ENCODE measurements at regions not wholly inside any gene's neighbourhood (a gene's known extent, or its start where the extent isn't known, plus 50 kb on each side); places are given as distances from the start of the nearest gene placed in this dataset.

DNA sequence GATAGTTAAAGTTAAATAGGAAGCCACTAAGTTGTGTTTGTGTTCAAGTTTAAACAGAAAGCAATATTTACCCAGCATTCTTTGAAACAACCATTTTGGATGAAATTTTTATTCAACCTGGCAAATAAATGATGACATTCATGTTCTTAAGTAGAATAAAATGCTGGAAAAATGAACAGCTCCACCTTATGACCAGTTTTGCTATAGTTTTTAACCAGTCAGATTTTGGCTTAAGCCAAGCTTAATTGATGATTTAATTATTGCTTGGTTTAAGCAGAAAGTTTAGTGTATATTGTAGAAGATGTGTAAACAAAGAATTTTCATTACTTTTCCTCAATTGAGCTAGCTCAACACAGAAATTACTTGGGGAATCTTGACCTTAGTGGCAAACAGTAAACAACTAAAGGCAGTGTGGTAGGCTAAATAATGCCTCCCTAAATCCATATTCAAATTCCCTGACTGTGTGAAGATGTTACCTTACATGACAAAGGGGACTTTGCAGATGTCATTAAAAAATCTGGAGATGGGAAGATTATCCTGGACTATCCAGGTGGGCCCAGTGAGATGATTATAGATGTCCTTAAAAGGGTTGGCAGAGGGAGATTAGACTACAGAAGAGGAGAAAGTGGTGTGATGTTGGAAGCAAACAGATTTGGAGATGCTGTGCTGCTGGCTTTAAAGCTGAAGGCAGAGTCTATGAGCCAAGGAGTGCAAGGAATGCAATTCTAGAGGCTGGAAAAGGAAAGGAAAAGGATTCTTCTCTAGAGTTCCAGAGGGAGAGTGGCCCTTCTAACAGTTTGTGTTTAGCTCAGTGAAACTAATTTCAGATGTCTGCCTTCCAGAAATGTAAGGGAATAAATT is 448.6 kb upstream of the GOLIM4 start:
- no peaks in the 10 kb centered on the region for H3K4me1 ChIP-seq (ENCODE audit: control insufficient read depth, insufficient read depth, low read length)
- no peaks in the 10 kb centered on the region for H3K9me3 ChIP-seq (ENCODE audit: control insufficient read depth, low read length)
- H3K9ac ChIP-seq (ENCODE audit: low read length), result no peak overlapping the region
- no peaks in the 10 kb centered on the region for H3K36me3 ChIP-seq (ENCODE audit: control insufficient read depth, insufficient read depth, low read length)
- no peaks in the 10 kb centered on the region for H3K27me3 ChIP-seq (ENCODE audit: control insufficient read depth, insufficient read depth, low read length)
- H3K4me3 ChIP-seq (ENCODE audit: low read length), result no peak overlapping the region

DNA sequence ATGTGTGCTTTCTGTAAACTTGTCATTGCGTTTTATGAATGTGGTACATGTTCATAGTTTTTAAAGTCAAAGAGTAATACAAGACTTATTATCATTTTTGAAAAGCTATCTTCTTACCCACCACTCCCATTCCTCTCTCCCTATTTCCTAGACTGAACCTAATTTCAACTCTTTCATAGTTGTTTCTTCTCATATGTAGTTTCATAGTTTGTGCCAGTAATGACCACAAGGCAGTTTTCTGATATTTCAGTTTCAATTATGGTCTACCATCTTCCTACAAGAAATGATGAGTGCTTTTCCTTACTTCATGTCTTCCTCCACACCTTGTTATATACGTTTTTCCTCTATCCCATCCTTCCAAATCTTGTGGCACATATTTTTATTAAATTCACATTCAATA is 445.0 kb upstream of the GOLIM4 start:
- Histone ChIP-seq H3K36me3 (ENCODE audit: control insufficient read depth, insufficient read depth, low read length) (no peaks in the 10 kb centered on the region), H3K4me3 (ENCODE audit: low read length) (no peak overlapping the region), H3K27me3 (ENCODE audit: control insufficient read depth, insufficient read depth, low read length) (no peaks in the 10 kb centered on the region), H3K9me3 (ENCODE audit: control insufficient read depth, low read length) (no peaks in the 10 kb centered on the region), H3K9ac (ENCODE audit: low read length) (no peak overlapping the region), H3K4me1 (ENCODE audit: control insufficient read depth, insufficient read depth, low read length) (no peaks in the 10 kb centered on the region)

DNA sequence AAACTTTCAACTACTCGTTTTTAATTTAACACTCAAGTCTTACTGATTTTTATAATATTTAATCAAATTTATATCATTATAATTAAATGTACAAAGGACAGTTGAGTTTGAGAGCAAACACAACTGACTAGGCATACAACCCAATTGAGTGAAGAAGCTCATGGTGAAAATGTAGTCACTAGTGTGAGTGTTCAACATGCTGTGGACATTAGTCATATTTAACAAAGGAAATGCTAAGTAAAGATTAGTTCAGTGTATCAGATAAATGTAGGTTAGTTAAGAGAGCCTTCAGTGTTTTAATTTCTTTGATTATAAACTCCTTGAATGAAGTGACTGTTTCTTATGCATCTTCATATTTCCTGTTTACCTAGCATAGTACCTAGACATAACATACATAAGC is 444.2 kb upstream of the GOLIM4 start:
- Histone ChIP-seq H3K36me3 (ENCODE audit: control insufficient read depth, insufficient read depth, low read length) (no peaks in the 10 kb centered on the region), H3K9ac (ENCODE audit: low read length) (no peak overlapping the region), H3K4me1 (ENCODE audit: control insufficient read depth, insufficient read depth, low read length) (no peaks in the 10 kb centered on the region), H3K27me3 (ENCODE audit: control insufficient read depth, insufficient read depth, low read length) (no peaks in the 10 kb centered on the region), H3K9me3 (ENCODE audit: control insufficient read depth, low read length) (no peaks in the 10 kb centered on the region), H3K4me3 (ENCODE audit: low read length) (no peak overlapping the region)

DNA sequence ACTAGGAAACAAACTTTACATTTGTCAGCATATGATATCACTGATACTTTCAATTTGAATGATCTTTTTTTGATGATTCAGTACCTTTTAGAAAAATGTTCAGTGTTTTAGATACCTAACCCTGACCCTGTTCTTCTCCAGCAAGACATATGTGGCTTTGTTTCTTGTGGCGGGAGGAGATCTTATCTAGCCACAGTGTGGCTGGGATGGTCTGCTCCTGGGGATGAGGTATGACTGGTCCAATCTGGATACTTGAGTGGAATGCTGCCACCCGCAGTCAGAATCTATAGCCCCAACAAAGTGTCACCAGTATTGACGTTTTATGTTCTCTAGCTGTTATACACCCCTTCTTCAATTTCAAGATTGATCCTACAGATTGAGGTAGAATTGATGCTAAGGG is 439.0 kb upstream of the GOLIM4 start:
- Histone ChIP-seq H3K36me3 (ENCODE audit: control insufficient read depth, insufficient read depth, low read length) (no peaks in the 10 kb centered on the region), H3K4me1 (ENCODE audit: control insufficient read depth, insufficient read depth, low read length) (no peaks in the 10 kb centered on the region), H3K9me3 (ENCODE audit: control insufficient read depth, low read length) (no peaks in the 10 kb centered on the region), H3K27me3 (ENCODE audit: control insufficient read depth, insufficient read depth, low read length) (no peaks in the 10 kb centered on the region), H3K4me3 (ENCODE audit: low read length) (no peak overlapping the region), H3K9ac (ENCODE audit: low read length) (no peak overlapping the region)

DNA sequence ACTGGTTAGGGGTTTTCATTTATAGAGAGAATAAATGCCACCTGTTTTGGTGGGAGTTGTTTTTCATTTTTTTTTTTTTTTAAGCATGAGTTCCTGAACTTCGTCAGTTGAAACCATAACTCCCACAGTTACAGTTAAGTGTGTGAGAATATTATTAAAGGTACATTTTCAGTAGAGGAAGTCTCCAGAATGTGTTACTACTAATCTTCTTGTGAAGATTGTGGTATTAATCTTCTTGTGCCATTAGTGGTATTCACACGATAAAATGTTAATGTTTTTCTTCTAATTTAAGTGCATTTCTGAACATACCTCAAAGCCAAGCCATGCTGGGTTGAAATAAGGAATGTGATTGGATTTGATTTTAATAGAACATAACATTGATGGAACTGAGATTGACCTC is 437.9 kb upstream of the GOLIM4 start:
- Histone ChIP-seq H3K9ac (ENCODE audit: low read length) (no peak overlapping the region), H3K36me3 (ENCODE audit: control insufficient read depth, insufficient read depth, low read length) (no peaks in the 10 kb centered on the region), H3K27me3 (ENCODE audit: control insufficient read depth, insufficient read depth, low read length) (no peaks in the 10 kb centered on the region), H3K4me3 (ENCODE audit: low read length) (no peak overlapping the region), H3K9me3 (ENCODE audit: control insufficient read depth, low read length) (no peaks in the 10 kb centered on the region), H3K4me1 (ENCODE audit: control insufficient read depth, insufficient read depth, low read length) (no peaks in the 10 kb centered on the region)

DNA sequence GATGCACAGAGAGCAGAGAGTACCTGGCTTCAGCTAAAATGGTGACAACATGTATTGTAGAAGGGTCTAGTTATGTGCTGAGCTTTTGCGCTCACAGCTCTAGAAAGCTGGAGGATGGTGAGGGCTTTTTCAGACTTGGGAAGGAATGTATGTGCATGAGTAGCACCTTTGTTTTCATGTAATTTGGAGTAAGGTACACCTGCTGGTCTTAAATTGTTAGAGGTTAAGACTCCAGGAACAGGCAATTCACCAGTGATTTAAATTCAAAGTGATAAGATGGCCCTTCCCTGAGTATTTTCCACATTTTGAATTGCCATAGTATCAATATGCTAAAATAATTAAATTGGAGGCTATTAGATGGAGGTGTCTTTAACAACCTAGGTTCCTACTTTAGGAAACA is 436.4 kb upstream of the GOLIM4 start:
- H3K9me3 ChIP-seq (ENCODE audit: control insufficient read depth, low read length), result no peaks in the 10 kb centered on the region
- no peaks in the 10 kb centered on the region for H3K27me3 ChIP-seq (ENCODE audit: control insufficient read depth, insufficient read depth, low read length)
- no peaks in the 10 kb centered on the region for H3K4me1 ChIP-seq (ENCODE audit: control insufficient read depth, insufficient read depth, low read length)
- H3K36me3 ChIP-seq (ENCODE audit: control insufficient read depth, insufficient read depth, low read length), result no peaks in the 10 kb centered on the region
- no peak overlapping the region for H3K9ac ChIP-seq (ENCODE audit: low read length)
- H3K4me3 ChIP-seq (ENCODE audit: low read length), result no peak overlapping the region

DNA sequence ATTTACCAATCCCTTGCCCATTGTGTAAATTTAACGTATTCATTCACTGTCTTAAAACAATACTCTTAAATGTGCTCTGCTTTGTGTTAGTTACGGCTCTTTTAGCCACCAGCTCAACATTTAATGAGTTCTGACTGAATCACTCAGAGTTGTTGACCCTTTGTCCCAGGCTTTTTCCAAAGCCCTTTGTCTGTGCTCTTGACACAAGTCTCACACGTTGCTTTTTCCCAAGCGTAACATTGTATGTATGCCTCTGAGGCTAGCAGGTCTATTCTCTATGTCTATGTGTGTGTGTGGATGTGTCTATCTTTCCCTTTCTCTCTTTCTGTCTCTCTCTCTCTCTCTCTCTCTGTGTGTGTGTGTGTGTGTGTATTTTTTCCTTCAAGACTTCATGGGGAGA is 435.4 kb upstream of the GOLIM4 start:
- Histone ChIP-seq H3K9ac (ENCODE audit: low read length) (no peak overlapping the region), H3K36me3 (ENCODE audit: control insufficient read depth, insufficient read depth, low read length) (no peaks in the 10 kb centered on the region), H3K27me3 (ENCODE audit: control insufficient read depth, insufficient read depth, low read length) (no peaks in the 10 kb centered on the region)

DNA sequence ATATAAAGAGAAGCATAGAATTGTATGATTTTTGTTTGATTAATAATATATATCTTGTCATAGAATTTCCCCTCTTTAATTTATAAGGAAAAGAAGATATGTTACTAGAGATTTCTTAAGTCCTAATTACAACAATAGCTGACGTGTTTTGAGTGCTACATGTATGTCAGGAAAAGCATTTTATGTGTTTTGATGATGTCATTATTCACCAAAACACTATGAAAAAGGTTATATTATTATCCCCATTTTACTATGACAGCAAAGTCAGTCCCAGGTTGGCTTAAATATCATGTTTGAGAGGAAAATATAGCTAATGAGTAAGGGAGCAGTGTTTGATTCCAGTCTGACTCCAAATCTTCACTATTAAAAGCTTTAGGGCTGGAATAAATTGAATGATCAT is 428.4 kb upstream of the GOLIM4 start:
- Histone ChIP-seq H3K9ac (ENCODE audit: low read length) (no peak overlapping the region), H3K27me3 (ENCODE audit: control insufficient read depth, insufficient read depth, low read length) (no peaks in the 10 kb centered on the region), H3K4me3 (ENCODE audit: low read length) (no peak overlapping the region), H3K9me3 (ENCODE audit: control insufficient read depth, low read length) (no peaks in the 10 kb centered on the region), H3K36me3 (ENCODE audit: control insufficient read depth, insufficient read depth, low read length) (no peaks in the 10 kb centered on the region), H3K4me1 (ENCODE audit: control insufficient read depth, insufficient read depth, low read length) (no peaks in the 10 kb centered on the region)

More for the DNA sequence above, 435.4 kb upstream of the GOLIM4 start:
- H3K4me1 ChIP-seq (ENCODE audit: control insufficient read depth, insufficient read depth, low read length), result no peaks in the 10 kb centered on the region
- no peaks in the 10 kb centered on the region for H3K9me3 ChIP-seq (ENCODE audit: control insufficient read depth, low read length)
- H3K4me3 ChIP-seq (ENCODE audit: low read length), result no peak overlapping the region

DNA sequence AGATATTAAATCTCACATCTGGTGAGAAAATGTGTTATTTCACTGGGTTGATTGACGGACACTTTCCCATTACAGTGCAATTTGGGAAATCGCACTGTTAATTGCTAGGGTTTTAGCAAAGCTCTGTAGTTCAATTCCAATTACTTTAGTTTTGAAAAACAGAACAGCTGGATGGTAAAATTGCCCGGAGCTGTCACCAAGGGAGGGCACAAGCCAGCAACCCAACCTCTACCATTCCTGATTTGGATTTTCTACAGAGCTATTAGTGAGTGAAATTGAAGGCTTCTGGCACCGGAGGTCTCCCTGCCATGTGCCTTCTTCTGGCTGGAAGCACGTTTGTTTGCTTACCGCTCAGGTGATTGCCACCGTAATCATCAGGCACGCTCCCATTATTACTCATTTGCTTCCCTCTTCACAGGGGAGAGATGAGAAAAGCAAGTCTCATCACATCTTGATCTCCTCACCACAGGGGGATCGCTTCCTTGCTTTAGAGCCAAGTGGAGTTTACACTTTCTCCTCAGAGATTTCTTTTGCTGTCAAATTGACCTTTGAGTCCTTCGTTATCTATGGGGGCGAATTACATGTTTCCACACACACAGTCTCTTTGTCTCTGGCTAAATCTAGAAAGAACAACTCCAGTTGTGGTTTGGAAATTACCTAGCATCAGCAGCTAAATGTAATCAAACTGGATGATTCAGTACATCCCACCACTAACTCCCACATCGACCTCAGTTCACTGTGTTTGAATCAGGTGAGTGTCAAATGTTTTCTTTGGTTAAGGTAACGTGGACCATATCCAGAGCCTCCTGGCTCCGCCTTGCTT is 421.7 kb upstream of the GOLIM4 start:
- Histone ChIP-seq H3K9me3 (ENCODE audit: control insufficient read depth, low read length) (no peaks in the 10 kb centered on the region), H3K4me3 (ENCODE audit: low read length) (no peak overlapping the region)

DNA sequence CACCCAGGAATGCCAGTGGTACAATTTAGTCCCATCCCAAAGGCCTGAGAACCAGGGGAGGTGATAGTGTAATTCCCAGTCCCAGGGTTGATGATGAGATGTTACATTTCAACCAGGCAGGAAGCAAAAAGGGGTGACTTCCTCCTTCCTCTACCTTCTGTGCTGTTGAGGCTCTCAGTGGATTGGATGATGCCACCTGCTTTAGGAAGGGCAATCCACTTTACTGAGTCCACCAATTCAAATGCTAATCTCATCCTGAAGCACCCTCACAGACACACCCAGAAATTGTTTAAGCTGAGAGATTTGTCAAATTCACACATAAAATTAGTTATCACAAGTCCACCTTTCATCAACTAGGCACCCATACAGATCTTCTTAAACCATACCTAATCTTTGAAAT is 418.5 kb upstream of the GOLIM4 start:
- Histone ChIP-seq H3K9me3 (ENCODE audit: control insufficient read depth, low read length) (no peaks in the 10 kb centered on the region), H3K4me3 (ENCODE audit: low read length) (no peak overlapping the region), H3K9ac (ENCODE audit: low read length) (no peak overlapping the region), H3K36me3 (ENCODE audit: control insufficient read depth, insufficient read depth, low read length) (no peaks in the 10 kb centered on the region), H3K4me1 (ENCODE audit: control insufficient read depth, insufficient read depth, low read length) (no peaks in the 10 kb centered on the region), H3K27me3 (ENCODE audit: control insufficient read depth, insufficient read depth, low read length) (no peaks in the 10 kb centered on the region)

More for the DNA sequence above, 421.7 kb upstream of the GOLIM4 start:
- no peaks in the 10 kb centered on the region for H3K4me1 ChIP-seq (ENCODE audit: control insufficient read depth, insufficient read depth, low read length)
- H3K36me3 ChIP-seq (ENCODE audit: control insufficient read depth, insufficient read depth, low read length), result no peaks in the 10 kb centered on the region
- no peaks in the 10 kb centered on the region for H3K27me3 ChIP-seq (ENCODE audit: control insufficient read depth, insufficient read depth, low read length)
- H3K9ac ChIP-seq (ENCODE audit: low read length), result no peak overlapping the region

DNA sequence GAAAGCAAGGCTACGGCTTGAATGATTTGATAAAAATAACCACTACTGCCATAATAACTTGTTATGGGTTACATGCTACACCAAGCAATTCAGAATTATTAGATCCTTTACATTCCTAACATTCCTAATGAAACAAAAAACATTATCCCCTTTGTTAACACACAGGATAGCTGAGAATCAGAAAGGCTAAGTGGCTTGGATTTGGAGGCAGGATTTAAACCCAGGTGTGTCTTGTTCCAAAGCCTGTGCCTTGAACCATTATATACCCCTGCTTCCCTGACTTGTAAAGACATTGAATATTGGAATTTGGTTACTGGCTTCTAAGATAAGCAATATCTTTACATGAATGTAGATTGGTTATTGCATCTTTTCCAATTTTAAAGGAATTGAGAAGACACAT is 417.1 kb upstream of the GOLIM4 start:
- H3K9ac ChIP-seq (ENCODE audit: low read length), result no peak overlapping the region
- no peak overlapping the region for H3K4me3 ChIP-seq (ENCODE audit: low read length)
- H3K27me3 ChIP-seq (ENCODE audit: control insufficient read depth, insufficient read depth, low read length), result no peaks in the 10 kb centered on the region
- no peaks in the 10 kb centered on the region for H3K9me3 ChIP-seq (ENCODE audit: control insufficient read depth, low read length)
- no peaks in the 10 kb centered on the region for H3K36me3 ChIP-seq (ENCODE audit: control insufficient read depth, insufficient read depth, low read length)
- no peaks in the 10 kb centered on the region for H3K4me1 ChIP-seq (ENCODE audit: control insufficient read depth, insufficient read depth, low read length)

DNA sequence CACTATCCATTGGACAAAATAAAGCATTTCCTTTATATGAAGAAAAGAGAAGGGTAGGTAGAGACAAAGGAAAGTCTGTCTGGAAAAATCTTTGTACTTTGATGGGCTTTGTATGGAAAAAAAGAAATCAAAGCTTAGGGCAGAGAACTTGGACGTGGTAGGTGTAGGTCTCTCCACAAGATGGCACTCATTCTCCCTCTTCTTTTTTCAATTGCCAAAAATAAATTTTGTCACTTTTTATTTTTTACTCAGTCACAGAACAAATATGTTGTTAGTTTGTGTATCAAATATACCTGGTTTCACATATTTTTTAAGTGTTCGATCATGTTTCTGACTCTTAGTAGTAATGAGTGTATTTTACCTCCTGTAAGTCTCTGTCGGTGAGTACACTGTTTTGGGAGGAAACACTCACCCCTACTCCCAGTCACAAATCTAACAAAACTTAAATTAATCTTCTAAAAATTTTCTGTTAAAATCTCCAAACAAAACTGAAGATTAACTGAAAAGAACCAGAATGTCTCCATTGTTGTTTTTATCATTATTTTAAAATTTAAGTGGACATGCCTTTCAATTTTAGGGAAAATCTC is 415.8 kb upstream of the GOLIM4 start:
- Histone ChIP-seq H3K27me3 (ENCODE audit: control insufficient read depth, insufficient read depth, low read length) (no peaks in the 10 kb centered on the region), H3K4me3 (ENCODE audit: low read length) (no peak overlapping the region), H3K36me3 (ENCODE audit: control insufficient read depth, insufficient read depth, low read length) (no peaks in the 10 kb centered on the region), H3K9me3 (ENCODE audit: control insufficient read depth, low read length) (no peaks in the 10 kb centered on the region), H3K4me1 (ENCODE audit: control insufficient read depth, insufficient read depth, low read length) (no peaks in the 10 kb centered on the region), H3K9ac (ENCODE audit: low read length) (no peak overlapping the region)
